Keratinocyte (primary cell): ENCODE measurements at regions not wholly inside any gene's neighbourhood (a gene's known extent, or its start where the extent isn't known, plus 50 kb on each side); places are given as distances from the start of the nearest gene placed in this dataset.

Source experiments
- DNase-seq: peaks from one replicate; pipeline ENCODE4 v3.0.0-alpha.2; 2011; ENCODE audit warnings: low read depth, missing footprints, low spot score
- FAIRE-seq: peaks from 2 replicates; lab custom pipeline; 2011; peaks lifted over from hg19 to GRCh38; lab: Jason Lieb, UNC
- H2AFZ ChIP-seq: 2 replicates; pipeline ENCODE4 v1.6.0; 2012; ENCODE audit warnings: low read length, control low read depth, inconsistent platforms; ENCODE audit not compliant: control insufficient read depth
- H3K27ac ChIP-seq: 2 replicates; pipeline ENCODE4 v1.5.1; 2011; ENCODE audit warnings: low read length; ENCODE audit not compliant: control insufficient read depth, insufficient read depth
- H3K27me3 ChIP-seq: 3 replicates; pipeline ENCODE4 v1.6.0; 2011; ENCODE audit warnings: low read length; ENCODE audit not compliant: control insufficient read depth, insufficient read depth; ENCODE audit errors: extremely low read depth
- H3K36me3 ChIP-seq, 2 experiments: 2 replicates in 1 of 2; 3 replicates in 1 of 2; pipeline ENCODE4 v1.5.1; 2011; ENCODE audit warnings: low read length in 2 of 2, mild to moderate bottlenecking in 1 of 2; ENCODE audit not compliant: control insufficient read depth in 2 of 2, insufficient read depth in 2 of 2; ENCODE audit errors: extremely low read depth in 1 of 2
- H3K4me1 ChIP-seq: 3 replicates; pipeline ENCODE4 v1.5.1; 2011; ENCODE audit warnings: low read length; ENCODE audit not compliant: control insufficient read depth, insufficient read depth; ENCODE audit errors: extremely low read depth
- H3K4me2 ChIP-seq: 3 replicates; pipeline ENCODE4 v1.6.0; 2011; ENCODE audit warnings: low read depth, low read length; ENCODE audit not compliant: control insufficient read depth, insufficient read depth; ENCODE audit errors: extremely low read depth
- H3K4me3 ChIP-seq, 3 experiments: fragments of 200-600 bp in 1 of 3; sonication (generic) in 1 of 3; 2 replicates in 2 of 3; 3 replicates in 1 of 3; pipeline ENCODE4 v1.5.1; 2011 to 2016; ENCODE audit warnings: low read length in 3 of 3, mild to moderate bottlenecking in 3 of 3, control low read depth in 2 of 3, inconsistent platforms in 1 of 3, low read depth in 1 of 3, mixed read lengths in 1 of 3, mixed run types in 1 of 3, moderate library complexity in 1 of 3; ENCODE audit not compliant: control insufficient read depth in 2 of 3, insufficient read depth in 2 of 3; ENCODE audit errors: extremely low read depth in 1 of 3
- H3K79me2 ChIP-seq: 2 replicates; pipeline ENCODE4 v1.6.0; 2012; ENCODE audit warnings: low read length; ENCODE audit not compliant: control insufficient read depth, insufficient read depth
- H3K9ac ChIP-seq: 3 replicates; pipeline ENCODE4 v1.6.0; 2011; ENCODE audit warnings: low read length; ENCODE audit not compliant: control insufficient read depth, insufficient read depth; ENCODE audit errors: extremely low read depth
- H3K9me1 ChIP-seq: 3 replicates; pipeline ENCODE4 v1.6.0; 2011; ENCODE audit warnings: low read length; ENCODE audit not compliant: control insufficient read depth, insufficient read depth; ENCODE audit errors: extremely low read depth
- H3K9me3 ChIP-seq: 2 replicates; pipeline ENCODE4 v1.5.1; 2012; ENCODE audit warnings: low read depth, low read length; ENCODE audit not compliant: control insufficient read depth
- H4K20me1 ChIP-seq: 3 replicates; pipeline ENCODE4 v1.6.0; 2011; ENCODE audit warnings: low read length; ENCODE audit not compliant: control insufficient read depth, insufficient read depth; ENCODE audit errors: extremely low read depth
- EZH2 ChIP-seq: IDR thresholded peaks from one replicate; pipeline ENCODE4 v1.6.1; 2012; ENCODE audit warnings: inconsistent platforms, mild to moderate bottlenecking, low read length, moderate library complexity
- dilution Hi-C: fragments of 300-500 bp; cut with MboI; formaldehyde crosslinking; loops from one replicate; pipeline ENCODE4 v1.7.0; 2020; ENCODE audit warnings: low sequenced_read_pairs; ENCODE audit not compliant: extremely low pct_ligation_motif_present
- TF ChIP-seq, protein P1 (sequence below), 3 experiments: IDR thresholded peaks in 1 of 3; conservative IDR thresholded peaks in 1 of 3; optimal IDR thresholded peaks in 1 of 3; 2 replicates in 2 of 3; 3 replicates in 1 of 3; pipeline versions ENCODE3 to v1.5.1; 2011; ENCODE audit warnings: low read length in 3 of 3, mild to moderate bottlenecking in 3 of 3, moderate library complexity in 2 of 3, control low read depth in 1 of 3, inconsistent platforms in 1 of 3; ENCODE audit not compliant: insufficient read depth in 2 of 3; ENCODE audit errors: extremely low read depth in 1 of 3

DNA sequence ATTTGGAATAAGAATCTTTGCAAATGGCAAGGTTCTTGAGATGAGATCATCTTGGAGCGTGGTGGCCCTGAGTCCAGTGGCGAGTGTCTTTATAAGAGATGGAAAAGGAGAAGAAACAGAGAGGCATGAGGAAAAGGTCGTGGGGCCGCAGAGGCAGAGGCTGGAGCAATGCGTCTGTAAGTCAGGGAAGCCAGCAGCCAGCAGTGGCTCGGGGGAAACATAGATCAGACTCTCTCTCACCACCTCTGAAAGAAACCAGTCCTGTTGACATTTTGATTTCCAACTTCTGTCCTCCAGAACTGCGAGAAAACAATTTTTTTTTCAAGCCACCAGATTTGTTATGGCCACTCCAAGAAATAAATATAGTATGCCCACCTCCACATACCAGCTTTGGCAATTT, 226.6 kb downstream of the TFAP2C start:
- Histone ChIP-seq H3K79me2 (no peaks in the 10 kb centered on the region), H3K9me3 (no peaks in the 10 kb centered on the region), H3K27me3 (peaks cover under 1% of the 10 kb centered on the region), H3K9me1 (no peaks in the 10 kb centered on the region), H3K4me1 (no peaks in the 10 kb centered on the region), H4K20me1 (no peaks in the 10 kb centered on the region), H3K36me3 (no peaks in the 10 kb centered on the region), H2AFZ (no peak overlapping the region), H3K27ac (no peak overlapping the region), H3K4me2 (no peak overlapping the region), H3K9ac (no peak overlapping the region), H3K4me3 (no peak overlapping the region)
- DNase-seq (no peak), FAIRE-seq (no peak)
- no peak for TF ChIP-seq EZH2
- TF ChIP-seq, protein P1, sequence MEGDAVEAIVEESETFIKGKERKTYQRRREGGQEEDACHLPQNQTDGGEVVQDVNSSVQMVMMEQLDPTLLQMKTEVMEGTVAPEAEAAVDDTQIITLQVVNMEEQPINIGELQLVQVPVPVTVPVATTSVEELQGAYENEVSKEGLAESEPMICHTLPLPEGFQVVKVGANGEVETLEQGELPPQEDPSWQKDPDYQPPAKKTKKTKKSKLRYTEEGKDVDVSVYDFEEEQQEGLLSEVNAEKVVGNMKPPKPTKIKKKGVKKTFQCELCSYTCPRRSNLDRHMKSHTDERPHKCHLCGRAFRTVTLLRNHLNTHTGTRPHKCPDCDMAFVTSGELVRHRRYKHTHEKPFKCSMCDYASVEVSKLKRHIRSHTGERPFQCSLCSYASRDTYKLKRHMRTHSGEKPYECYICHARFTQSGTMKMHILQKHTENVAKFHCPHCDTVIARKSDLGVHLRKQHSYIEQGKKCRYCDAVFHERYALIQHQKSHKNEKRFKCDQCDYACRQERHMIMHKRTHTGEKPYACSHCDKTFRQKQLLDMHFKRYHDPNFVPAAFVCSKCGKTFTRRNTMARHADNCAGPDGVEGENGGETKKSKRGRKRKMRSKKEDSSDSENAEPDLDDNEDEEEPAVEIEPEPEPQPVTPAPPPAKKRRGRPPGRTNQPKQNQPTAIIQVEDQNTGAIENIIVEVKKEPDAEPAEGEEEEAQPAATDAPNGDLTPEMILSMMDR (optimal IDR thresholded peaks at IDR 0.05 in 1 of 3, IDR thresholded peaks at IDR 0.05 in 1 of 3, conservative IDR thresholded peaks at IDR 0.05 in 1 of 3; ENCODE audit: extremely low read depth in 1 of 3, insufficient read depth in 2 of 3, low read length in 3 of 3): no peak
- dilution Hi-C loops: no loop called here

DNA sequence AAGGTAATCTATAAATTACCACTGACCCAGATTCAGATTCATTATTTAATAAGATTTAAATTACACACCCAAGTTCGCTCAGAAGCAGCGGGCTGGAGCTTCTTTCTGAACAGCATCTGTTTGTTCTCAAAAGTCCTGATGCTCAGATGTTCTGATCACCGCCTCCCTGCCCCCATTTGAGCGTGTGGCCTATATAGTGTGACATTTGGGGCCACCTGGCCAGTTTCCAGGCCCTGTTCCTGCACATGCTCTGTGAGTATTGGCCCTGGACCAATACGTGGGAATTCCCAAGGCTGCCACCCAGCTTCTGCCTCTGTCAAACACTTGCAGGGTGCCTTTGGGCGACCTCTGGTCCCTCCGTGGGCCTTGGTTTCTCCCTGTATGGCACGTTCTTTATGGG, 228.8 kb downstream of the TFAP2C start:
- dilution Hi-C loops: no loop called here

More for the DNA sequence above, 228.8 kb downstream of the TFAP2C start:
- Histone ChIP-seq H3K9ac (no peak overlapping the region), H3K4me3 (no peak overlapping the region), H3K27me3 (peaks cover 7% of the 10 kb centered on the region), H3K27ac (no peak overlapping the region), H3K9me1 (no peaks in the 10 kb centered on the region), H4K20me1 (no peaks in the 10 kb centered on the region), H3K4me2 (no peak overlapping the region), H3K79me2 (no peaks in the 10 kb centered on the region), H3K4me1 (no peaks in the 10 kb centered on the region), H2AFZ (no peak overlapping the region), H3K36me3 (no peaks in the 10 kb centered on the region), H3K9me3 (no peaks in the 10 kb centered on the region)
- FAIRE-seq: no peak
- no peak for DNase-seq
- TF ChIP-seq EZH2: no peak
- TF ChIP-seq, protein P1 (optimal IDR thresholded peaks at IDR 0.05 in 1 of 3, IDR thresholded peaks at IDR 0.05 in 1 of 3, conservative IDR thresholded peaks at IDR 0.05 in 1 of 3; ENCODE audit: extremely low read depth in 1 of 3, insufficient read depth in 2 of 3, low read length in 3 of 3): no peak
